Activated naive CD8-positive, alpha-beta T cell treated with anti-CD3 and anti-CD28 coated beads, Interleukin-2, amount 50 U/mL, for 24 hours (primary cell): ENCODE measurements at regions not wholly inside any gene's neighbourhood (a gene's known extent, or its start where the extent isn't known, plus 50 kb on each side); places are given as distances from the start of the nearest gene placed in this dataset.

Experiments
- ATAC-seq: fragments of 150-1000 bp; cut with Tn5 transposase; one replicate; pipeline ENCODE4 v1.10.0; 2021
- DNase-seq: peaks from one replicate; pipeline ENCODE4 v3.0.0; 2021
- H3K27ac Mint-ChIP-seq: one replicate; pipeline ENCODE4 v1.8.0; 2021; ENCODE audit warnings: mild to moderate bottlenecking, mixed read lengths
- H3K27me3 Mint-ChIP-seq: one replicate; pipeline ENCODE4 v1.8.0; 2021; ENCODE audit warnings: mixed read lengths
- H3K36me3 Mint-ChIP-seq: one replicate; pipeline ENCODE4 v1.8.0; 2021; ENCODE audit warnings: low read depth, mixed read lengths
- H3K4me1 Mint-ChIP-seq: one replicate; pipeline ENCODE4 v1.8.0; 2021; ENCODE audit warnings: mixed read lengths
- H3K4me3 Mint-ChIP-seq: one replicate; pipeline ENCODE4 v1.8.0; 2021; ENCODE audit warnings: mild to moderate bottlenecking, moderate library complexity, mixed read lengths
- H3K9me3 Mint-ChIP-seq: one replicate; pipeline ENCODE4 v1.8.0; 2021; ENCODE audit warnings: mixed read lengths

- no peaks in the 10 kb centered on the region for H3K9me3 Mint-ChIP-seq
- ATAC-seq (no peak), DNase-seq (no peak)
- no peaks in the 10 kb centered on the region for H3K27me3 Mint-ChIP-seq
- no peak overlapping the region for H3K4me3 Mint-ChIP-seq
- H3K36me3 Mint-ChIP-seq, result no peaks in the 10 kb centered on the region
- H3K27ac Mint-ChIP-seq, result no peak overlapping the region
- H3K4me1 Mint-ChIP-seq, result no peaks in the 10 kb centered on the region
Measured at GRCh38 chr18:72194072-72194471, 350.1 kb downstream of the CBLN2 start.

- Mint-ChIP-seq H3K27ac (no peak overlapping the region), H3K4me3 (no peak overlapping the region), H3K9me3 (peaks cover 6% of the 10 kb centered on the region), H3K4me1 (no peaks in the 10 kb centered on the region), H3K27me3 (no peaks in the 10 kb centered on the region), H3K36me3 (no peaks in the 10 kb centered on the region)
- ATAC-seq (no peak), DNase-seq (no peak)
Measured at GRCh38 chr18:72187956-72188355, 356.2 kb downstream of the CBLN2 start.

GRCh38 chr18:72181241-72181764 lies 362.8 kb downstream of the CBLN2 start:
- no peak overlapping the region for H3K4me3 Mint-ChIP-seq
- no peak for DNase-seq
- H3K27ac Mint-ChIP-seq, result no peak overlapping the region
- peaks cover 3% of the 10 kb centered on the region for H3K9me3 Mint-ChIP-seq
- H3K27me3 Mint-ChIP-seq, result no peaks in the 10 kb centered on the region
- ATAC-seq, result peak; percentile 84
- peaks cover 8% of the 10 kb centered on the region for H3K4me1 Mint-ChIP-seq
- H3K36me3 Mint-ChIP-seq, result no peaks in the 10 kb centered on the region

GRCh38 chr18:72180689-72181088 lies 363.5 kb downstream of the CBLN2 start:
- H3K4me3 Mint-ChIP-seq, result no peak overlapping the region
- no peaks in the 10 kb centered on the region for H3K36me3 Mint-ChIP-seq
- ATAC-seq (no peak), DNase-seq (no peak)
- H3K27me3 Mint-ChIP-seq, result no peaks in the 10 kb centered on the region
- H3K9me3 Mint-ChIP-seq, result peaks cover 3% of the 10 kb centered on the region
- H3K4me1 Mint-ChIP-seq, result peaks cover 8% of the 10 kb centered on the region
- no peak overlapping the region for H3K27ac Mint-ChIP-seq

GRCh38 chr18:72174972-72175649 lies 369.0 kb downstream of the CBLN2 start:
- peaks cover 1% of the 10 kb centered on the region for H3K9me3 Mint-ChIP-seq
- no peaks in the 10 kb centered on the region for H3K36me3 Mint-ChIP-seq
- H3K4me3 Mint-ChIP-seq, result no peak overlapping the region
- DNase-seq (no peak), ATAC-seq (no peak)
- no peaks in the 10 kb centered on the region for H3K27me3 Mint-ChIP-seq
- no peaks in the 10 kb centered on the region for H3K4me1 Mint-ChIP-seq
- H3K27ac Mint-ChIP-seq, result no peak overlapping the region

- no peaks in the 10 kb centered on the region for H3K4me1 Mint-ChIP-seq
- no peak overlapping the region for H3K4me3 Mint-ChIP-seq
- no peaks in the 10 kb centered on the region for H3K27me3 Mint-ChIP-seq
- H3K36me3 Mint-ChIP-seq, result no peaks in the 10 kb centered on the region
- DNase-seq (no peak), ATAC-seq (no peak)
- H3K27ac Mint-ChIP-seq, result no peak overlapping the region
- peaks cover 11% of the 10 kb centered on the region for H3K9me3 Mint-ChIP-seq
Measured at GRCh38 chr18:72171596-72171995, 372.5 kb downstream of the CBLN2 start.

- ATAC-seq (no peak), DNase-seq (no peak)
- H3K27ac Mint-ChIP-seq, result no peak overlapping the region
- H3K4me3 Mint-ChIP-seq, result no peak overlapping the region
- H3K4me1 Mint-ChIP-seq, result no peaks in the 10 kb centered on the region
- H3K9me3 Mint-ChIP-seq, result no peaks in the 10 kb centered on the region
- H3K27me3 Mint-ChIP-seq, result no peaks in the 10 kb centered on the region
- no peaks in the 10 kb centered on the region for H3K36me3 Mint-ChIP-seq
Measured at GRCh38 chr18:72161691-72162090, 382.5 kb downstream of the CBLN2 start.

GRCh38 chr18:72160510-72161445 lies 383.4 kb downstream of the CBLN2 start:
- H3K27ac Mint-ChIP-seq, result no peak overlapping the region
- no peak overlapping the region for H3K4me3 Mint-ChIP-seq
- ATAC-seq, result no peak
- DNase-seq, result no peak
- peaks cover 5% of the 10 kb centered on the region for H3K9me3 Mint-ChIP-seq
- no peaks in the 10 kb centered on the region for H3K4me1 Mint-ChIP-seq
- no peaks in the 10 kb centered on the region for H3K27me3 Mint-ChIP-seq
- no peaks in the 10 kb centered on the region for H3K36me3 Mint-ChIP-seq

- H3K27me3 Mint-ChIP-seq, result no peaks in the 10 kb centered on the region
- no peak overlapping the region for H3K27ac Mint-ChIP-seq
- no peaks in the 10 kb centered on the region for H3K36me3 Mint-ChIP-seq
- no peaks in the 10 kb centered on the region for H3K4me1 Mint-ChIP-seq
- no peak for DNase-seq
- H3K4me3 Mint-ChIP-seq, result no peak overlapping the region
- peaks cover 7% of the 10 kb centered on the region for H3K9me3 Mint-ChIP-seq
- no peak for ATAC-seq
Measured at GRCh38 chr18:72155327-72155726, 388.8 kb downstream of the CBLN2 start.

GRCh38 chr18:72154926-72155325 lies 389.2 kb downstream of the CBLN2 start:
- H3K27me3 Mint-ChIP-seq, result no peaks in the 10 kb centered on the region
- no peak overlapping the region for H3K27ac Mint-ChIP-seq
- H3K9me3 Mint-ChIP-seq, result peaks cover 7% of the 10 kb centered on the region
- DNase-seq (no peak), ATAC-seq (no peak)
- no peak overlapping the region for H3K4me3 Mint-ChIP-seq
- no peaks in the 10 kb centered on the region for H3K4me1 Mint-ChIP-seq
- H3K36me3 Mint-ChIP-seq, result no peaks in the 10 kb centered on the region

GRCh38 chr18:72152935-72153334 lies 391.2 kb downstream of the CBLN2 start:
- Mint-ChIP-seq H3K36me3 (no peaks in the 10 kb centered on the region), H3K4me1 (no peaks in the 10 kb centered on the region), H3K9me3 (peaks cover 7% of the 10 kb centered on the region), H3K27me3 (no peaks in the 10 kb centered on the region), H3K27ac (no peak overlapping the region), H3K4me3 (no peak overlapping the region)
- no peak for DNase-seq
- ATAC-seq, result no peak

- ATAC-seq (no peak), DNase-seq (no peak)
- H3K9me3 Mint-ChIP-seq, result no peaks in the 10 kb centered on the region
- H3K4me3 Mint-ChIP-seq, result no peak overlapping the region
- H3K4me1 Mint-ChIP-seq, result no peaks in the 10 kb centered on the region
- no peaks in the 10 kb centered on the region for H3K36me3 Mint-ChIP-seq
- H3K27me3 Mint-ChIP-seq, result no peaks in the 10 kb centered on the region
- H3K27ac Mint-ChIP-seq, result no peak overlapping the region
Measured at GRCh38 chr18:72147830-72148229, 396.3 kb downstream of the CBLN2 start.

GRCh38 chr18:72140007-72140406 lies 404.1 kb downstream of the CBLN2 start:
- Mint-ChIP-seq H3K9me3 (peaks cover 9% of the 10 kb centered on the region), H3K27me3 (no peaks in the 10 kb centered on the region), H3K4me3 (no peak overlapping the region), H3K27ac (no peak overlapping the region), H3K4me1 (no peaks in the 10 kb centered on the region), H3K36me3 (no peaks in the 10 kb centered on the region)
- no peak for DNase-seq
- no peak for ATAC-seq

- Mint-ChIP-seq H3K4me1 (no peaks in the 10 kb centered on the region), H3K9me3 (peaks cover 7% of the 10 kb centered on the region)
Measured at GRCh38 chr18:72128649-72129048, 415.5 kb downstream of the CBLN2 start.

GRCh38 chr18:72122103-72122502 lies 422.0 kb downstream of the CBLN2 start:
- H3K4me1 Mint-ChIP-seq, result no peaks in the 10 kb centered on the region
- DNase-seq (no peak), ATAC-seq (no peak)
- H3K27me3 Mint-ChIP-seq, result no peaks in the 10 kb centered on the region
- peaks cover 3% of the 10 kb centered on the region for H3K9me3 Mint-ChIP-seq
- H3K27ac Mint-ChIP-seq, result no peak overlapping the region
- no peak overlapping the region for H3K4me3 Mint-ChIP-seq
- H3K36me3 Mint-ChIP-seq, result no peaks in the 10 kb centered on the region

More at GRCh38 chr18:72128649-72129048, 415.5 kb downstream of the CBLN2 start:
- no peak for DNase-seq
- Mint-ChIP-seq H3K36me3 (no peaks in the 10 kb centered on the region), H3K27ac (no peak overlapping the region), H3K27me3 (no peaks in the 10 kb centered on the region), H3K4me3 (no peak overlapping the region)
- no peak for ATAC-seq
